ENCODE measurements at regions not wholly inside any gene's neighbourhood (a gene's known extent, or its start where the extent isn't known, plus 50 kb on each side); places are given as distances from the start of the nearest gene placed in this dataset.

GRCh38 chr4:153087671-153088194 is 116.5 kb upstream of the TRIM2 start:
- Mint-ChIP-seq H3K4me3 (no peak overlapping the region), H3K36me3 (ENCODE audit: low read depth) (no peaks in the 10 kb centered on the region), H3K27ac (no peak overlapping the region), H3K4me1 (peaks cover 16% of the 10 kb centered on the region), H3K27me3 (peaks cover 1% of the 10 kb centered on the region), H3K9me3 (no peaks in the 10 kb centered on the region)
- CTCF ChIA-PET, result interaction anchor here (2.7 kb wide), 1 partner anchor 240 kb away, joined by 16 read pairs; no protein-coding TSS in a partner anchor
- POLR2A ChIA-PET, result no interaction called here
- ATAC-seq (ENCODE audit: low read depth), result no peak
- intact Hi-C loops (cut with micrococcal nuclease), result loop anchor here (5.0 kb wide), 1 partner anchor 635 kb away; no protein-coding TSS in a partner anchor
- TF ChIP-seq, protein P1, sequence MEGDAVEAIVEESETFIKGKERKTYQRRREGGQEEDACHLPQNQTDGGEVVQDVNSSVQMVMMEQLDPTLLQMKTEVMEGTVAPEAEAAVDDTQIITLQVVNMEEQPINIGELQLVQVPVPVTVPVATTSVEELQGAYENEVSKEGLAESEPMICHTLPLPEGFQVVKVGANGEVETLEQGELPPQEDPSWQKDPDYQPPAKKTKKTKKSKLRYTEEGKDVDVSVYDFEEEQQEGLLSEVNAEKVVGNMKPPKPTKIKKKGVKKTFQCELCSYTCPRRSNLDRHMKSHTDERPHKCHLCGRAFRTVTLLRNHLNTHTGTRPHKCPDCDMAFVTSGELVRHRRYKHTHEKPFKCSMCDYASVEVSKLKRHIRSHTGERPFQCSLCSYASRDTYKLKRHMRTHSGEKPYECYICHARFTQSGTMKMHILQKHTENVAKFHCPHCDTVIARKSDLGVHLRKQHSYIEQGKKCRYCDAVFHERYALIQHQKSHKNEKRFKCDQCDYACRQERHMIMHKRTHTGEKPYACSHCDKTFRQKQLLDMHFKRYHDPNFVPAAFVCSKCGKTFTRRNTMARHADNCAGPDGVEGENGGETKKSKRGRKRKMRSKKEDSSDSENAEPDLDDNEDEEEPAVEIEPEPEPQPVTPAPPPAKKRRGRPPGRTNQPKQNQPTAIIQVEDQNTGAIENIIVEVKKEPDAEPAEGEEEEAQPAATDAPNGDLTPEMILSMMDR (IDR thresholded peaks at IDR 0.05), result no peak
- DNase-seq, result no peak

GRCh38 chr4:153089742-153090141 is 114.5 kb upstream of the TRIM2 start:
- no peak for DNase-seq
- no peaks in the 10 kb centered on the region for H3K36me3 Mint-ChIP-seq (ENCODE audit: low read depth)
- no peaks in the 10 kb centered on the region for H3K9me3 Mint-ChIP-seq
- CTCF ChIA-PET, result interaction anchor here (1.1 to 2.7 kb wide), 4 partner anchors 12 to 242 kb away, joined by 3 to 16 read pairs (median 4); no protein-coding TSS in a partner anchor
- TF ChIP-seq, protein P1 (IDR thresholded peaks at IDR 0.05), result no peak
- no peak overlapping the region for H3K4me3 Mint-ChIP-seq
- no peak for ATAC-seq (ENCODE audit: low read depth)
- POLR2A ChIA-PET, result no interaction called here
- intact Hi-C loops (cut with micrococcal nuclease), result loop anchor here (5.0 kb wide), 1 partner anchor 637 kb away; no protein-coding TSS in a partner anchor
- no peaks in the 10 kb centered on the region for H3K27me3 Mint-ChIP-seq
- H3K27ac Mint-ChIP-seq, result no peak overlapping the region
- H3K4me1 Mint-ChIP-seq, result peaks cover 7% of the 10 kb centered on the region

GRCh38 chr4:153090181-153090580 is 114.1 kb upstream of the TRIM2 start:
- Mint-ChIP-seq H3K27me3 (no peaks in the 10 kb centered on the region), H3K4me3 (no peak overlapping the region), H3K27ac (no peak overlapping the region), H3K4me1 (peaks cover 5% of the 10 kb centered on the region), H3K36me3 (ENCODE audit: low read depth) (no peaks in the 10 kb centered on the region), H3K9me3 (no peaks in the 10 kb centered on the region)
- intact Hi-C loops (cut with micrococcal nuclease), result no loop called here
- POLR2A ChIA-PET, result no interaction called here
- no peak for DNase-seq
- TF ChIP-seq, protein P1 (IDR thresholded peaks at IDR 0.05), result no peak
- ATAC-seq (ENCODE audit: low read depth), result no peak
- CTCF ChIA-PET, result interaction anchor here (1.4 kb wide), 1 partner anchor 38 kb away, joined by 6 read pairs; no protein-coding TSS in a partner anchor

DNA sequence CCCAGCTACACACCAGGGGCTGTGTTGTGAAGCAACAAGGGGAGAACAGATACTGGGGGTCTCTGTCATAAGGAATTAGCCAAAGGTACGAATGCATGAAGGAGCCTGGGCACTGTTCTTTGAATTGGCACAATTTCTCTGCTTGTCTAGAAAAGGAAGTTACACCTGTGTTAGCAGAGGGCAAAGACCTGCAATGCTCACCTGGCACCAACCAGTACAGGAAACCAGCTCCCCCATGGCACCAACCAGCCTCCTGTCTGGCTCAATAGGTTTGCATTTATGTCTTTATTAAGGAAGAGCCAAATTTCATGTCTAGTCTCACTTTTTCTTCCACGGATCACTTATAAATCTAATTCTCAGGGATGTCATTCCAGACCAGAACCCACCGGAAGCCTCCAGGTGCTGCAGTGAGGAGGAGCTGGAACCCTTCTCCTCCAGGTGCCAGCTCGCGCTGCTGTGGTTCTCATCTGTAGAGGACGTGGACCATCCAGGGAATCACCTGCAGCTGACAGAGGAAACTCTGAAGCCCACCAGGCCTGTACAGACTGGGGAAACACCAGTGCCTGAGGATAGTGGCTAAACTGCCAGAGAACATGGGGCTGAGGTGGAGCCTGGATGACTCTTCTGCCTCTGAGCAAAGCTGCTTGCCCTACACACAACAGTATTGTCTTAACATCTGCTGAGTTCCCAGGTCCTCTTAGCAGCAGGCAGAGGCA is 113.4 kb upstream of the TRIM2 start:
- intact Hi-C loops (cut with micrococcal nuclease), result no loop called here
- TF ChIP-seq, protein P1 (IDR thresholded peaks at IDR 0.05), result no peak
- H3K27me3 Mint-ChIP-seq, result no peaks in the 10 kb centered on the region
- no peaks in the 10 kb centered on the region for H3K9me3 Mint-ChIP-seq
- H3K4me3 Mint-ChIP-seq, result no peak overlapping the region
- no peaks in the 10 kb centered on the region for H3K4me1 Mint-ChIP-seq
- ChIA-PET CTCF (no interaction called here), POLR2A (interaction anchor here (0.7 kb wide), 1 partner anchor 682 kb away, joined by 3 read pairs; no protein-coding TSS in a partner anchor)
- DNase-seq (no peak), ATAC-seq (ENCODE audit: low read depth) (no peak)
- no peak overlapping the region for H3K27ac Mint-ChIP-seq
- no peaks in the 10 kb centered on the region for H3K36me3 Mint-ChIP-seq (ENCODE audit: low read depth)

DNA sequence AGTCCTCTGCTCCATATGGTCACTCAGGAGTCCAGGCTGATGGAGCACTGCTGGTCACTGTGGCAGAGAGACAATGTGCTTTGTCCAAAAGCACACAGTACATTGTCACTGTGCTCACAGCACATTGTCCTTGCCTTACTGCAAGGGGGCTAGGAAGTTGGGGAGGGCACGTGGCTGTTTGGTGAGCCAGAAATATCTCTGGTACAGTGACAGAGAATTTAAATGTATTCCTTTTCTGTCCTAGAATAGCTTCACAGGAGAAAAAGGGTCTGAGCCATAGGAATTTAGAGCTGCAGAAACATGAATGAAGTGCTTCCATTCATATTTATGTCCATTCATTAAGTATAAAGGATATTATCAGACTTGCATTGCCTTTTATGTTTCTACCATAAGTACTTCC is 110.8 kb upstream of the TRIM2 start:
- no peaks in the 10 kb centered on the region for H3K9me3 Mint-ChIP-seq
- ChIA-PET POLR2A (no interaction called here), CTCF (no interaction called here)
- intact Hi-C loops (cut with micrococcal nuclease), result no loop called here
- H3K27ac Mint-ChIP-seq, result no peak overlapping the region
- no peak overlapping the region for H3K4me3 Mint-ChIP-seq
- DNase-seq (no peak), ATAC-seq (ENCODE audit: low read depth) (no peak)
- TF ChIP-seq, protein P1 (IDR thresholded peaks at IDR 0.05), result no peak
- no peaks in the 10 kb centered on the region for H3K27me3 Mint-ChIP-seq
- H3K4me1 Mint-ChIP-seq, result no peaks in the 10 kb centered on the region
- H3K36me3 Mint-ChIP-seq (ENCODE audit: low read depth), result no peaks in the 10 kb centered on the region
